ENCODE measurements at regions not wholly inside any gene's neighbourhood (a gene's known extent, or its start where the extent isn't known, plus 50 kb on each side); places are given as distances from the start of the nearest gene placed in this dataset.
"Not testable (repeated sequence)": the region's sequence is repeated elsewhere in the genome, so short reads cannot be mapped to it uniquely, and the experiment has no call there.

- no peaks in the 10 kb centered on the region for H3K27me3 Mint-ChIP-seq (ENCODE audit: unreplicated experiment)
- TF ChIP-seq CTCF (IDR thresholded peaks at IDR 0.05; ENCODE audit: unreplicated experiment), result no peak
- no peaks in the 10 kb centered on the region for H3K9me3 Mint-ChIP-seq (ENCODE audit: unreplicated experiment)
- no peak for DNase-seq (ENCODE audit: low spot score)
- H3K4me3 Mint-ChIP-seq (ENCODE audit: unreplicated experiment), result no peak overlapping the region
- no peaks in the 10 kb centered on the region for H3K36me3 Mint-ChIP-seq (ENCODE audit: low read depth, unreplicated experiment)
- H3K4me1 Mint-ChIP-seq (ENCODE audit: unreplicated experiment), result no peaks in the 10 kb centered on the region
- H3K27ac Mint-ChIP-seq (ENCODE audit: unreplicated experiment), result no peak overlapping the region
These were observed 228.1 kb downstream of the FBXO8 start for GRCh38 chr4:174055344-174055743.

GRCh38 chr4:174053895-174054294, 229.6 kb downstream of the FBXO8 start:
- TF ChIP-seq CTCF (IDR thresholded peaks at IDR 0.05; ENCODE audit: unreplicated experiment), result no peak
- Mint-ChIP-seq H3K9me3 (ENCODE audit: unreplicated experiment) (no peaks in the 10 kb centered on the region), H3K36me3 (ENCODE audit: low read depth, unreplicated experiment) (no peaks in the 10 kb centered on the region), H3K4me1 (ENCODE audit: unreplicated experiment) (no peaks in the 10 kb centered on the region), H3K27me3 (ENCODE audit: unreplicated experiment) (no peaks in the 10 kb centered on the region), H3K4me3 (ENCODE audit: unreplicated experiment) (no peak overlapping the region), H3K27ac (ENCODE audit: unreplicated experiment) (no peak overlapping the region)
- DNase-seq (ENCODE audit: low spot score), result no peak

- H3K27ac Mint-ChIP-seq (ENCODE audit: unreplicated experiment), result no peak overlapping the region
- no peaks in the 10 kb centered on the region for H3K9me3 Mint-ChIP-seq (ENCODE audit: unreplicated experiment)
- no peaks in the 10 kb centered on the region for H3K36me3 Mint-ChIP-seq (ENCODE audit: low read depth, unreplicated experiment)
- DNase-seq (ENCODE audit: low spot score), result no peak
- no peaks in the 10 kb centered on the region for H3K27me3 Mint-ChIP-seq (ENCODE audit: unreplicated experiment)
- no peak overlapping the region for H3K4me3 Mint-ChIP-seq (ENCODE audit: unreplicated experiment)
- TF ChIP-seq CTCF (IDR thresholded peaks at IDR 0.05; ENCODE audit: unreplicated experiment), result no peak
- H3K4me1 Mint-ChIP-seq (ENCODE audit: unreplicated experiment), result no peaks in the 10 kb centered on the region
These were observed 236.1 kb downstream of the FBXO8 start for GRCh38 chr4:174047363-174047762.

GRCh38 chr4:174045829-174046228, 237.6 kb downstream of the FBXO8 start:
- not testable (repeated sequence) for DNase-seq (ENCODE audit: low spot score); H3K36me3 Mint-ChIP-seq (ENCODE audit: low read depth, unreplicated experiment); H3K4me1 Mint-ChIP-seq (ENCODE audit: unreplicated experiment); H3K27ac Mint-ChIP-seq (ENCODE audit: unreplicated experiment); H3K4me3 Mint-ChIP-seq (ENCODE audit: unreplicated experiment); H3K27me3 Mint-ChIP-seq (ENCODE audit: unreplicated experiment); H3K9me3 Mint-ChIP-seq (ENCODE audit: unreplicated experiment)

- Mint-ChIP-seq H3K27ac (ENCODE audit: unreplicated experiment) (no peak overlapping the region), H3K9me3 (ENCODE audit: unreplicated experiment) (no peaks in the 10 kb centered on the region), H3K27me3 (ENCODE audit: unreplicated experiment) (peaks cover 2% of the 10 kb centered on the region), H3K36me3 (ENCODE audit: low read depth, unreplicated experiment) (no peaks in the 10 kb centered on the region), H3K4me3 (ENCODE audit: unreplicated experiment) (no peak overlapping the region), H3K4me1 (ENCODE audit: unreplicated experiment) (no peaks in the 10 kb centered on the region)
- TF ChIP-seq CTCF (IDR thresholded peaks at IDR 0.05; ENCODE audit: unreplicated experiment), result no peak
- DNase-seq (ENCODE audit: low spot score), result no peak
These were observed 238.1 kb downstream of the FBXO8 start for GRCh38 chr4:174045381-174045780.
